CD14-positive monocyte (primary cell): ENCODE measurements at regions not wholly inside any gene's neighbourhood (a gene's known extent, or its start where the extent isn't known, plus 50 kb on each side); places are given as distances from the start of the nearest gene placed in this dataset.

ENCODE experiments used
- DNase-seq, 3 donors: peaks; one replicate each; pipeline ENCODE4 v3.0.0-alpha.2; 2011 to 2022
- H2AFZ ChIP-seq: 2 replicates; pipeline ENCODE4 v1.6.0; 2012; ENCODE audit warnings: mild to moderate bottlenecking, low read depth, low read length, inconsistent platforms; ENCODE audit not compliant: insufficient read depth, poor library complexity, severe bottlenecking
- H3K27ac ChIP-seq, 2 donors: 1 replicate in 1 of 2; 2 replicates in 1 of 2; pipeline ENCODE4 v1.5.1; 2012 to 2013; ENCODE audit warnings: low read length in 2 of 2, control low read depth in 1 of 2, inconsistent platforms in 1 of 2, low read depth in 1 of 2, mild to moderate bottlenecking in 1 of 2
- H3K27me3 ChIP-seq, 2 donors: one replicate each; pipeline versions ENCODE4 v1.6.0 to v1.6.1; 2011 to 2013; ENCODE audit warnings: low read length in 2 of 2; ENCODE audit not compliant: control insufficient read depth in 2 of 2, insufficient read depth in 2 of 2
- H3K36me3 ChIP-seq, 2 donors: replicated peaks in 1 of 2; 1 replicate in 1 of 2; 2 replicates in 1 of 2; pipeline versions ENCODE4 v1.5.1 to v1.6.1; 2012 to 2013; ENCODE audit warnings: low read length in 2 of 2, control low read depth in 1 of 2, inconsistent platforms in 1 of 2, mild to moderate bottlenecking in 1 of 2; ENCODE audit not compliant: insufficient read depth in 2 of 2, control insufficient read depth in 1 of 2
- H3K4me1 ChIP-seq, 2 donors: 1 replicate in 1 of 2; 2 replicates in 1 of 2; pipeline versions ENCODE4 v1.5.1 to v1.6.1; 2012 to 2013; ENCODE audit warnings: low read length in 2 of 2, control low read depth in 1 of 2, inconsistent platforms in 1 of 2, mild to moderate bottlenecking in 1 of 2, moderate library complexity in 1 of 2; ENCODE audit not compliant: insufficient read depth in 2 of 2, control insufficient read depth in 1 of 2
- H3K4me2 ChIP-seq: replicated peaks from 2 replicates; pipeline ENCODE3; 2012; ENCODE audit warnings: low read length, moderate library complexity, mild to moderate bottlenecking; ENCODE audit not compliant: poor library complexity, severe bottlenecking; ENCODE audit errors: extremely low read depth
- H3K4me3 ChIP-seq, 3 experiments: fragments of 200-600 bp in 1 of 3; sonication (generic) in 1 of 3; replicated peaks in 1 of 3; 1 replicate in 2 of 3; 2 replicates in 1 of 3; pipeline ENCODE4 v1.5.1; 2011 to 2013; ENCODE audit warnings: low read length in 3 of 3, mild to moderate bottlenecking in 3 of 3, control low read depth in 2 of 3, low read depth in 2 of 3, inconsistent platforms in 1 of 3, moderate library complexity in 1 of 3
- H3K79me2 ChIP-seq: 2 replicates; pipeline ENCODE4 v1.6.0; 2012; ENCODE audit warnings: mild to moderate bottlenecking, control low read depth, inconsistent platforms, low read length, moderate library complexity; ENCODE audit not compliant: insufficient read depth
- H3K9ac ChIP-seq: 2 replicates; pipeline ENCODE4 v1.6.0; 2017; ENCODE audit warnings: low read length, mild to moderate bottlenecking; ENCODE audit not compliant: insufficient read depth, poor library complexity, severe bottlenecking
- H3K9me3 ChIP-seq, 2 donors: replicated peaks in 1 of 2; 1 replicate in 1 of 2; 2 replicates in 1 of 2; pipeline versions ENCODE4 v1.5.1 to v1.6.1; 2012 to 2013; ENCODE audit warnings: low read length in 2 of 2, control low read depth in 1 of 2; ENCODE audit not compliant: control insufficient read depth in 1 of 2, insufficient read depth in 1 of 2
- H4K20me1 ChIP-seq: 2 replicates; pipeline ENCODE4 v1.6.0; 2012; ENCODE audit warnings: mild to moderate bottlenecking, low read length, control low read depth, moderate library complexity; ENCODE audit not compliant: insufficient read depth
- H3K27ac Mint-ChIP-seq, 7 donors: one replicate each; pipeline ENCODE4 v1.8.0; 2020; ENCODE audit warnings: mild to moderate bottlenecking in 7 of 7, mixed read lengths in 7 of 7, moderate library complexity in 6 of 7, inconsistent platforms in 2 of 7
- H3K27me3 Mint-ChIP-seq, 3 donors: one replicate each; pipeline ENCODE4 v1.8.0; 2021 to 2022; ENCODE audit warnings: low read depth in 3 of 3, mild to moderate bottlenecking in 3 of 3, mixed read lengths in 3 of 3, moderate library complexity in 3 of 3, inconsistent platforms in 1 of 3
- H3K36me3 Mint-ChIP-seq, 2 donors: one replicate each; pipeline ENCODE4 v1.8.0; 2020; ENCODE audit warnings: mixed read lengths in 2 of 2, inconsistent platforms in 1 of 2, mild to moderate bottlenecking in 1 of 2
- H3K4me1 Mint-ChIP-seq: one replicate; pipeline ENCODE4 v1.8.0; 2020; ENCODE audit warnings: mild to moderate bottlenecking, mixed read lengths
- H3K4me3 Mint-ChIP-seq, 2 donors: one replicate each; pipeline ENCODE4 v1.8.0; 2020; ENCODE audit warnings: mild to moderate bottlenecking in 2 of 2, mixed read lengths in 2 of 2, moderate library complexity in 1 of 2
- H3K9me3 Mint-ChIP-seq, 7 donors: one replicate each; pipeline ENCODE4 v1.8.0; 2020 to 2022; ENCODE audit warnings: mixed read lengths in 7 of 7, mild to moderate bottlenecking in 6 of 7, moderate library complexity in 6 of 7, inconsistent platforms in 2 of 7
- WGBS: methylation state at CpG from one replicate; pipeline ENCODE4 v1.1.5; 2013; ENCODE audit warnings: missing lambda C conversion rate; ENCODE audit not compliant: insufficient coverage; 5-methylcytosine and 5-hydroxymethylcytosine counted together
- intact Hi-C, 2 donors: fragments of 100-400 bp; cut with micrococcal nuclease; formaldehyde crosslinking; loops; one replicate each; pipeline versions ENCODE4 v1.15.0 to v1.15.1; 2023
- TF ChIP-seq, protein P1 (sequence below): fragments of 200-600 bp; IDR thresholded peaks from one replicate; pipeline ENCODE4 v1.8.0; 2022; ENCODE audit warnings: antibody characterized with exemption, mild to moderate bottlenecking

- no peak overlapping the region for H3K27ac Mint-ChIP-seq
- WGBS = 88% methylated on average over 2 of the region's 4 CpGs
- no peak overlapping the region for H3K4me3 Mint-ChIP-seq
- Histone ChIP-seq H3K4me2 (no peak overlapping the region), H3K9ac (no peak overlapping the region), H3K36me3 (no peaks in the 10 kb centered on the region), H3K27ac (no peak overlapping the region), H3K9me3 (peaks cover 0 to 5% of the 10 kb centered on the region in 2 donors), H3K4me1 (no peaks in the 10 kb centered on the region), H3K4me3 (no peak overlapping the region), H3K27me3 (no peaks in the 10 kb centered on the region), H4K20me1 (no peaks in the 10 kb centered on the region), H3K79me2 (no peaks in the 10 kb centered on the region), H2AFZ (no peak overlapping the region)
- H3K4me1 Mint-ChIP-seq = no peaks in the 10 kb centered on the region
- intact Hi-C loops = no loop called here
- no peak for DNase-seq
- TF ChIP-seq, protein P1, sequence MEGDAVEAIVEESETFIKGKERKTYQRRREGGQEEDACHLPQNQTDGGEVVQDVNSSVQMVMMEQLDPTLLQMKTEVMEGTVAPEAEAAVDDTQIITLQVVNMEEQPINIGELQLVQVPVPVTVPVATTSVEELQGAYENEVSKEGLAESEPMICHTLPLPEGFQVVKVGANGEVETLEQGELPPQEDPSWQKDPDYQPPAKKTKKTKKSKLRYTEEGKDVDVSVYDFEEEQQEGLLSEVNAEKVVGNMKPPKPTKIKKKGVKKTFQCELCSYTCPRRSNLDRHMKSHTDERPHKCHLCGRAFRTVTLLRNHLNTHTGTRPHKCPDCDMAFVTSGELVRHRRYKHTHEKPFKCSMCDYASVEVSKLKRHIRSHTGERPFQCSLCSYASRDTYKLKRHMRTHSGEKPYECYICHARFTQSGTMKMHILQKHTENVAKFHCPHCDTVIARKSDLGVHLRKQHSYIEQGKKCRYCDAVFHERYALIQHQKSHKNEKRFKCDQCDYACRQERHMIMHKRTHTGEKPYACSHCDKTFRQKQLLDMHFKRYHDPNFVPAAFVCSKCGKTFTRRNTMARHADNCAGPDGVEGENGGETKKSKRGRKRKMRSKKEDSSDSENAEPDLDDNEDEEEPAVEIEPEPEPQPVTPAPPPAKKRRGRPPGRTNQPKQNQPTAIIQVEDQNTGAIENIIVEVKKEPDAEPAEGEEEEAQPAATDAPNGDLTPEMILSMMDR = no peak
- H3K27me3 Mint-ChIP-seq = peaks cover 0 to 1% (median 0%) of the 10 kb centered on the region in 3 donors
- H3K36me3 Mint-ChIP-seq = no peaks in the 10 kb centered on the region
- H3K9me3 Mint-ChIP-seq = peaks cover 0 to 9% (median 7%) of the 10 kb centered on the region in 7 donors
These were observed 1215.7 kb upstream of the SLC10A2 start for GRCh38 chr13:104281910-104282309.

DNA sequence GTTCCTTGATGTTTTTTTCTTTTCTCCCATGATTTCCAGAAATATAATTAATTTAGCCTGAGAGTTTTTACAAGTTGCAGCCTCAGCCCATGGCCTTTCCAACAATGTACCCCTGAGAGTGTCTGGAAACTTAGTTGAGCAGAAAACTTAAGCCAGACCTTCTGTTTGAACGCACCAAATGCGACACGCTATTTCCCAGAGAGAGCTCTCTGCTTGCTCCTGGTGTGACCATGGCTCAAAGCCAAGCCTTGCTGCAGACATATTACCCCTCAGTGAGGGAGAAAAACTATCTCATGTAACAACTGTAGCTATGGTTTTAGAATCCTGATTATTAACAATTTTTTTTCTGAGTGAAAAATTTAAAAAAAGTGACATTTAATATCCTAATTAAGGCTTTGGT, 1204.5 kb upstream of the SLC10A2 start:
- Histone ChIP-seq H3K79me2 (no peaks in the 10 kb centered on the region), H3K4me2 (no peak overlapping the region), H3K27me3 (no peaks in the 10 kb centered on the region), H3K36me3 (no peaks in the 10 kb centered on the region), H3K9me3 (peaks cover 0 to 13% of the 10 kb centered on the region in 2 donors), H3K27ac (no peak overlapping the region), H3K4me3 (no peak overlapping the region), H3K4me1 (no peaks in the 10 kb centered on the region), H4K20me1 (no peaks in the 10 kb centered on the region), H3K9ac (no peak overlapping the region), H2AFZ (no peak overlapping the region)
- DNase-seq = no peak
- Mint-ChIP-seq H3K36me3 (no peaks in the 10 kb centered on the region), H3K27me3 (no peaks in the 10 kb centered on the region), H3K4me3 (no peak overlapping the region), H3K4me1 (no peaks in the 10 kb centered on the region), H3K27ac (no peak overlapping the region), H3K9me3 (peaks cover 0 to 10% (median 8%) of the 10 kb centered on the region in 7 donors)
- WGBS = 100% methylated on average over 3 of the region's 3 CpGs
- TF ChIP-seq, protein P1 = no peak
- intact Hi-C loops = no loop called here
